Endometrium (tissue), 2 donors: ENCODE measurements at regions not wholly inside any gene's neighbourhood (a gene's known extent, or its start where the extent isn't known, plus 50 kb on each side); places are given as distances from the start of the nearest gene placed in this dataset.

Experiments used
- FAIRE-seq: peaks from 2 replicates; lab custom pipeline; 2012; peaks lifted over from hg19 to GRCh38; lab: Jason Lieb, UNC
- donor health status: control.
- donor health status: control.

DNA sequence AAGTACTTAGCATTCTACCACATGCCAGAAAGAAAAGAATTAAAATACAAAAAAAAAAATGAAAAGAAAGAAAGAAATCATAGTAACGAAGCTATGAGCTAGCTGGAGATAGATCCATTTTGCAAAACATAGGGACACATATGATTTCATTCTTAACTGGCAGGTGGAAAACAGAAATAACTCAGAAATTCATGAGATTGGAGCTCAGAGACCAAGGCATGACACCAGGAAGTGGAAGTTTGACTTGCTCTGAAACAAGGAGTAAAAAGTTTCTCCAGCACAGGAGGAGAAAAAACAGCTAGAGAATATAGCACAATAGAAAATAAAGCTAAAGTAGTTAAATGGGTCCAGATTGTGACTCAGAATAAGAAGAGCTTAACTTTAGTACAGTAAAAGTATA, 278.1 kb downstream of the ZEB2 start:
- no peak for FAIRE-seq

DNA sequence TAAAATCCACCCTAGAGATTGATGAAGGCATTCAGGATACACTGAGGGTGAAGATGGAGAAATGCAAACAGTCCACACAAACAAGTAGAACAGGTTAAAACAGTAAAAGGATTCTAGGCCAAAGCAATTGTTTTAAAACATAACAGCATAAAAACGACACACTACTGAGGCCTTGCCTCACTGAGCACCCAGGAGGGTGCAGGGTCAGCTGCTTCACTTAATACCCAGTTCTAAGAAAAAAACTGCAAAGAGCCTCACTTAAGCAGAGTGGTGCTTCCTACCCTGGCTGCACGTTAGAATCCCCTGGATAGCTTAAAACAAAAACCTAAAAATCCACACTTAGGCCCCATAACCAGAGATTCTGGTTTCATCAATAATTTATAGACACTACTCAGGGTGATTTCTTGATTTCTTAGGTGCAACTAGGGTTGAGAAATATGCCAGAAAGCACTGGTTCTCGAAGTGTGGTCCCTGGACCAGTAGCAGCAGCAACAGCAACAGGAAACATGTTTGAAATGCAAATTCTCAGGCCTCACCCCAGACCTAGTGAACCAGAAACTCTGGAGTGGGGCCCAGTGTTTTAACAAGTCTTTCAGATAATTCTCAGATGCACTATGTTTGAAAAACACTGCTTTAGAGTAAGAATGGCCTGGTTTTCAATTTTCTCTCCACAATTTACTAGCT, 279.1 kb downstream of the ZEB2 start:
- FAIRE-seq, result no peak

GRCh38 chr2:144239726-144240125, 280.2 kb downstream of the ZEB2 start:
- no peak for FAIRE-seq

- FAIRE-seq, result no peak
Measured at GRCh38 chr2:144239306-144239705, 280.6 kb downstream of the ZEB2 start.

DNA sequence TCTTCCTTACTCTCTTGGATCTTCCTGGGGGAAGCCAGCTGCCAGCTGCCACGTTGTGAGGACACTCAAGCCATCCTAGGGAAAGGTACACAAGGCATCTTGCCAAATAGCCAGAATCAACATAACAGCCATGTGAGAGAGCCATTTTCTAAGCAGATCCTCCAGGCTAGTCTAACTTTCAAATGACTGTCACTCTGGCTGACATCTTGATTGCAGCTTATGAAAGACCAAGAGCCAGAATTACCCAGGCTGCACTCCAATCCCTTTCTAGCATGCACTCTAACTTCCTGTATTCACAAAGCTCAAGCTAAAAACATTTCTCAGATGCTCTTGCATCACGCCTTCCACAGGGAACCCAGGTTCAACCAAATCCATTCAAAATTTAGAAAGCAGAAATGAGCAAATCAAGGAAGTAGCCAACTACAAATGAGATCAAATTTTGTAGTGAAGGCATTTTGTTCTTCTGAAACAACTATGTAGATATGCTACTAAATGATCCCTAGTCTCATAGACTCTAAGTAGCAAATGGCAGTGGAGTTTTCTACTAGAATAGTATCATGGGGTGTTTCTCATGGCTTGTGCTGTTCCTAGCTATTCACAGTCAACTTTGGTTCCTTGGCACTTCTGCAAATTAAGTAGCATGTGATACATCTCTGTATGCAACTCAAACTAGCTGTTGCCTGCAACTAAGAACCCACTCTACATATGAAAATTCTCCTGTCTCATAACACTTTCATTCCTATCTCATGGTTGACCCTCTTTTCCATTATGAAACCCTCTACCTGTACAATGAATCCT, 281.9 kb downstream of the ZEB2 start:
- no peak for FAIRE-seq

DNA sequence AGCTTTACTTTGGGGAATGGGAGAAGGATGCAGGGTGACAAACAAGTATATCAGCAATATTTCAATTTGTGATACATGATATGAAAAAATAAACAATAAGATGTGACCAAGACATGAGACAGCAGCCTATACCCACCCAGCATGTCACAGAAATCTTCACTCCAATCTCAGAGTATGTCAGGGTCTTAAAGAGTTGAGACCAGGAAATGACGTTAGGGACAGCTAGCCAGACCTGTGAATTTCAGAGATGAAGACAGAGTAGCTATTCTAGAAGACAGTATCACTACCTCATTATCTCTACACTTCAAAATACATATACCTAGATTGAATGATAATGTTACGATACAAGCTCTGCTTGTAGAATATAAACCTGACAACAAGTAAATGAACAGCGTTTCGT, 282.8 kb downstream of the ZEB2 start:
- no peak for FAIRE-seq

DNA sequence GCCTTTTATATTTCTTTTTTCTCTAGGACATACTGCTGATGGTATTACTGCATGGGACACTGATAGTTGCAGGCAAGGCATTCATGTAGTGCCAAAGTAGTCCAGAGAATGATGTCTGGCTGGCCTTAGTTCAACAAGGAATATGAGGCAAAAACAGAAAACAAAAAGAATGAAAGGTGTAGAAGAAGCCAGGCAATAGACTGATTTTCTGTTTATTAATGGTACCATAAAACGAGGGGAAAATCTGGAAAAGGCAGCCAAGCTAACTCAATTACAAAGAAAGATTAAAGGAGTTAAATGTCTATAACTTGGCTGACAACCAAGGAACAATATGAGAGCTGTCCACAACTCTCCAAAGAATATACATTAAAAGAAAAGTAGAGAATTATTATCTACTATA, 284.9 kb downstream of the ZEB2 start:
- no peak for FAIRE-seq

- no peak for FAIRE-seq
Measured at GRCh38 chr2:144234542-144234871, 285.4 kb downstream of the ZEB2 start.

- FAIRE-seq, result no peak
Measured at GRCh38 chr2:144233733-144234541, 286.0 kb downstream of the ZEB2 start.

- FAIRE-seq, result no peak
Measured at GRCh38 chr2:144233317-144233716, 286.6 kb downstream of the ZEB2 start.

DNA sequence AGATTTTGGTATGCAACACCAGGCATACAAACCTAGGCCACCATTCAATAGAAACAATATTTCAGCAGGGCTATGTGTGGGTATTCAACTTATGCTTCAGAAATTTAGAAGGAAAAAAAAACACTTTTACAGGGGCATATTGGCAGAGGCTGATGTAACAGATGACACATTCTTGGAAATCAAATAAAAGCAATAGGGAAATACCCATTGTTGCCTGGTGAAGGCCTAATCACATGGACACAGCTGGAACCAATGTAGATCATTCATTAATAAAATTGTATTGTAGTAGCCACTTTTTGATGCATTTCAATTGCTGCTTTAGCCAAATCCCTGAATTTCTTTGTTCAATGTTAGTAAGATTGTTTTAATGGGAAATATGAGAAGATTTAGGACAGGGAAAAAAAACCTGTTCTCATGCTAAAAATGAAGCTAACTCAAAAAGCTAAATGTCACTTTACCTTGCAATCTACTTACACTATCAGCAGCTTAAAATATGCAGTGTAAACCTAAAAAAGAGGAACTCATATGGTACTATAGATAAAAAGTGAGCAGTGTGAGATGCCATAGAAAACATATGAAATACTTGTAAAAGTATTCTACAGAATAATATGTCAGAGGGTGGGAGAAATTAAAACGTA, 289.4 kb downstream of the ZEB2 start:
- no peak for FAIRE-seq

- FAIRE-seq, result no peak
Measured at GRCh38 chr2:144230033-144230432, 289.9 kb downstream of the ZEB2 start.

DNA sequence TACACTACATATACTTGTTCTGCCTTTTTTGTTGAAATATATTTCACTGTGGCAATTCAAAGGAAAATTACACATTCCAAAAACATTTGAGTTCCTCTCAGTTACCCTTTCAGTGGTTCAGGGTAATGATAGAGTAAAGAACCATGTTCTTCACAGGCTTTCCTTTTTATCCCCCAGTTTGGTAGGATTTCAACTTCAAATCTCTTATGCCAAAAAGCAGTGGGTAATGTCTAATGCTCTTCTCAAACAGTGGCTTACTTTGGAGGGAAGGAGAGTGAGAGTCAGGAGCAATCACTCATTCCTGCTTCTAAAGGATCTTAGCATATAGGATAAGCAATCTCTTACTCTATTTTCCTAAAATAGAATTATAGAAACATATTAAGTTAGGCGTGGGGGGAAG, 290.6 kb downstream of the ZEB2 start:
- FAIRE-seq, result no peak

DNA sequence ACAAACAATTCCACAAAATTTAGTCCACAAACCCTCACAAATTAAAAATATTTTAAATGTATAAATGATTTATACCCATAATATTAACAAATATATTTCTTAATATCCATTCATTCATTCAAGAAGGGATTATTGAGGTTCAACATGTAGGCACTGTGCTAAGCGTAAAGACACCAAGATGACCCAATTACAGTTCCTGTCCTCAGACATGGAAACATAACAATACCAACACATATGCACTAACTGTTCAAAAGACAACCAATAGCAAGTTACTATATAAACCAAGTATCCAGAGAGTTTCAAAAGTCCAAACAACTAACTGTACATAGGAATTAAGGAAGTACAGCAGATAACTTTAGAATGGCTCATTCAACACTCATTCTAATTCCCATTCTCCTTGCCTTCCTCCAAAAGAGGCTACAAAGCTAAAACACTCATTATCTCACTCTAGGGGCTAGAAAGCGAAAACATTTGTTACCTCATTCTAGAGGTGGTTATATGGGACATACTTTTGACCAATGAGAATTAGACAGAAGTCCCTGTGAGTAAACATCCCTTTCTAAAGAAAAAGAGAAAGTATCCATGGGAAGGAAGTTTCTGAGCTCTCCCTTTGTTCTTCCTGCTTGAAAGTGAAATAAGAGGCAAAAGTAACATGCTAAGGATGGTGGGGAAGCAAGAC, 292.4 kb downstream of the ZEB2 start:
- FAIRE-seq, result no peak

DNA sequence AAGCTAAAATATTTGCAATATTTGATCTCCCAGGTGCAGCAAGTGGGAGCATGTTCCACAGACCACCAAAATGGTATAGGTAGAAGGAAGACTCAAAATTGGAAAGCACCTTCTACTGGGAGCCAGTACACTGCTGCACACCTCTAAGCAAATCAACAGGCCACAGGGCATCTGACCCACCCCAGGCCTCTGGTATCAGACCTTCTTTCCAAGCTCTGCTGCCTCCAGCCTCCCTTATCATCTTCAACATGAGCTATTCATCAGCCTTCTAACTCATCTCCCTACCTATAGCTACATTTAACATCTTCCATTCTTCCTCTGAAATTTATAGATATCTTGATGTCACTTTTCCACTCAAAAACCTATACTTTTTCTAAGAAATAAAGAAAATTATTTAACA, 294.8 kb downstream of the ZEB2 start:
- no peak for FAIRE-seq

- no peak for FAIRE-seq
Measured at GRCh38 chr2:144224472-144224871, 295.4 kb downstream of the ZEB2 start.

GRCh38 chr2:144219979-144220378, 299.9 kb downstream of the ZEB2 start:
- FAIRE-seq, result no peak

DNA sequence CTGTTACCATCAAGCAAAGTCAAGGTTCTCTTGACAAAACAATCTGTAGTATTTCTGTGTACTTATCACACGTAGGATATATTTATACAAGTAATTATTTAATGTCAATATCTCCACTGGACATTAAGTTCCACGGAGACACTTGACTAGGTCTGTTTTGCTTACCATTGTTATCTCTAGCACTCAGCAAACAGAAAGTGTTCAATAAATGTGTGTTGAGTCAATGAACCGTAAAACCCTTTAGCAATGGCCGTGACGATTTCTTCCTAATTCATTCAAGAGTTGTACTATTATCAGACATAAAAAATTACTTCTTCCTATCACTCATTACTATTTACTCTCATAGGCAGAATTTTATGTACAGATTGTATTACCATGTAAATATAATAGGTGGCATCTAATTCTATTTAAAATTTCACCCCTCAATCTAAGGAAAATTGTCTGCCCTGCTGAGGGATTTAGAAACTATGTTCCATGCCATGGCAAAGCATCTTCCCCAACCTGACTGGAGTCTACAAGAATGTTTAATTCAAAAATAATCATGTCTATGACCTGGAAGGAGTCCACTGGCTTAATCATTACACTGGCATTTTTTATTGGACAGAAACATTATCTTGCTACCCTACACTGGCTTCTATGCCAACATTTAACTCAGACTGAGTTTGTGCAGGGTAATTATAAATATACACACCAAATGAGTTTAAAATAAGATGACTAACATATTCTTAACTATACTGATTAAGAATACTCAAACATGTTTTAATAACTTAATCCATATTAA, 301.9 kb downstream of the ZEB2 start:
- FAIRE-seq, result no peak

GRCh38 chr2:144215701-144216675, 303.9 kb downstream of the ZEB2 start:
- FAIRE-seq, result no peak

DNA sequence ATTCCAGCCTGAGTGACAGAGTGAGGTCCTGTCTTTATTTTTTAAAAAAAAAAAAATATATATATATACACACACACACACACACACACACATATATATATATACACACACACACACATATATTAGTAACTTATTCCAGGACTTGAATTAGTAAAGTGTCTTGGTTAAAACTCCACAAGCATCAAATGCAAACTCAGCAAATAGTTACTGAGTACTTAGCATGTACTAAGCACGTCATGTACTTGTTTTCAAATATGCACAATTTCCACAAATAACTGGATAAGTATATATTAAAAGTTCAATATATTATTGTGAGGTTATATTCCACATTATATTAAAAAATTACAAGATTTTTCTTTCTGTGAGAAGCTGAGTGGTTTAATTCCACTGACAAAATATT, 304.7 kb downstream of the ZEB2 start:
- no peak for FAIRE-seq
